Endothelial cell of umbilical vein (primary cell): ENCODE measurements at regions not wholly inside any gene's neighbourhood (a gene's known extent, or its start where the extent isn't known, plus 50 kb on each side); places are given as distances from the start of the nearest gene placed in this dataset.

Experiments used
- BruUV-seq: library from RNA; stranded (reverse); fragments of 400-500 nt; replicated peaks from 2 replicates; lab custom pipeline; 2021; lab: Mats Ljungman, UMichigan
- CTCF ChIA-PET: fragments of 300-600, 350-600 bp; sonication (Branson Sonifier 250); formaldehyde crosslinking; loops from one replicate; lab custom pipeline; 2021; ENCODE audit warnings: antibody characterized with exemption, inconsistent platforms; lab: Charles Lee
- POLR2A ChIA-PET: fragments of 300-600, 350-600 bp; sonication (Branson Sonifier 250); formaldehyde crosslinking; loops from one replicate; lab custom pipeline; 2021; ENCODE audit warnings: antibody characterized with exemption, inconsistent platforms; lab: Charles Lee
- DNase-seq: peaks from one replicate; pipeline ENCODE4 v3.0.0-alpha.2; 2011; ENCODE audit warnings: low read depth, low spot score
- FAIRE-seq: peaks from 2 replicates; lab custom pipeline; 2011; peaks lifted over from hg19 to GRCh38; lab: Jason Lieb, UNC
- H2AFZ ChIP-seq: 2 replicates; pipeline ENCODE4 v1.6.0; 2012; ENCODE audit warnings: low read depth, low read length, control low read depth, inconsistent platforms
- H3K27ac ChIP-seq: 2 replicates; pipeline ENCODE4 v1.5.1; 2011; ENCODE audit warnings: low read depth, mild to moderate bottlenecking, control low read depth, low read length, moderate library complexity; ENCODE audit not compliant: insufficient read depth
- H3K27me3 ChIP-seq, 2 experiments: 2 replicates each; pipeline versions ENCODE4 v1.6.0 to v1.6.1; 2011; ENCODE audit warnings: low read length in 2 of 2, mixed read lengths in 1 of 2; ENCODE audit not compliant: control insufficient read depth in 2 of 2, insufficient read depth in 2 of 2
- H3K36me3 ChIP-seq, 2 experiments: 2 replicates in 1 of 2; 3 replicates in 1 of 2; pipeline ENCODE4 v1.5.1; 2011; ENCODE audit warnings: low read length in 2 of 2, mild to moderate bottlenecking in 1 of 2, moderate library complexity in 1 of 2; ENCODE audit not compliant: control insufficient read depth in 2 of 2, insufficient read depth in 2 of 2; ENCODE audit errors: extremely low read depth in 1 of 2
- H3K4me1 ChIP-seq: 3 replicates; pipeline ENCODE4 v1.5.1; 2011; ENCODE audit warnings: mild to moderate bottlenecking, low read length; ENCODE audit not compliant: control insufficient read depth, insufficient read depth; ENCODE audit errors: extremely low read depth
- H3K4me2 ChIP-seq: 2 replicates; pipeline ENCODE4 v1.6.1; 2011; ENCODE audit warnings: low read length, control low read depth, mixed read lengths; ENCODE audit not compliant: insufficient read depth
- H3K4me3 ChIP-seq, 3 experiments: fragments of 200-600 bp in 1 of 3; sonication (generic), shearing (Covaris generic) in 1 of 3; replicated peaks in 1 of 3; 2 replicates each; pipeline ENCODE4 v1.5.1; 2011 to 2016; ENCODE audit warnings: control low read depth in 3 of 3, low read length in 3 of 3, mild to moderate bottlenecking in 2 of 3, inconsistent platforms in 1 of 3, low read depth in 1 of 3, moderate library complexity in 1 of 3; ENCODE audit not compliant: insufficient read depth in 1 of 3
- H3K79me2 ChIP-seq: 2 replicates; pipeline ENCODE4 v1.6.0; 2012; ENCODE audit warnings: low read length, inconsistent platforms; ENCODE audit not compliant: control insufficient read depth, insufficient read depth
- H3K9ac ChIP-seq: replicated peaks from 2 replicates; pipeline ENCODE3; 2011; ENCODE audit warnings: low read length, control low read depth; ENCODE audit not compliant: insufficient read depth; ENCODE audit errors: extremely low read depth
- H3K9me1 ChIP-seq: replicated peaks from 3 replicates; pipeline ENCODE4 v1.6.0; 2011; ENCODE audit warnings: mild to moderate bottlenecking, low read length; ENCODE audit not compliant: control insufficient read depth, insufficient read depth; ENCODE audit errors: extremely low read depth
- H3K9me3 ChIP-seq: replicated peaks from 2 replicates; pipeline ENCODE4 v1.5.1; 2012; ENCODE audit warnings: low read length, inconsistent platforms; ENCODE audit not compliant: control insufficient read depth, insufficient read depth
- H4K20me1 ChIP-seq: replicated peaks from 2 replicates; pipeline ENCODE3; 2011; ENCODE audit warnings: mild to moderate bottlenecking, low read length; ENCODE audit not compliant: control insufficient read depth, insufficient read depth; ENCODE audit errors: extremely low read depth
- EZH2 ChIP-seq: IDR thresholded peaks from 2 replicates; pipeline ENCODE4 v1.6.1; 2012; ENCODE audit warnings: borderline replicate concordance, low read depth, mild to moderate bottlenecking, moderate library complexity, low read length, inconsistent platforms; ENCODE audit not compliant: severe bottlenecking
- FOS ChIP-seq: IDR thresholded peaks from 2 replicates; pipeline ENCODE4 v1.6.1; 2011; ENCODE audit warnings: mild to moderate bottlenecking, low read length, moderate library complexity, borderline replicate concordance; ENCODE audit not compliant: insufficient read depth
- GATA2 ChIP-seq: IDR thresholded peaks from 2 replicates; pipeline ENCODE4 v1.7.0; 2011; ENCODE audit warnings: low read depth, mild to moderate bottlenecking, moderate library complexity, mixed read lengths, low read length; ENCODE audit not compliant: insufficient read length, insufficient read depth
- JUN ChIP-seq: IDR thresholded peaks from 2 replicates; pipeline ENCODE4 v1.6.1; 2011; ENCODE audit warnings: borderline replicate concordance, low read depth; ENCODE audit not compliant: insufficient read length, insufficient read depth
- MAX ChIP-seq: IDR thresholded peaks from 2 replicates; pipeline ENCODE4 v1.6.1; 2011; ENCODE audit not compliant: insufficient read depth, insufficient read length
- MYC ChIP-seq: IDR thresholded peaks from one replicate; pipeline ENCODE4 v1.6.1; 2011; ENCODE audit warnings: mild to moderate bottlenecking, low read depth, low read length
- POLR2A ChIP-seq: IDR thresholded peaks from 2 replicates; pipeline ENCODE4 v1.6.1; 2012; ENCODE audit warnings: low read depth, mild to moderate bottlenecking, control low read depth, low read length
- POLR2AphosphoS5 ChIP-seq: IDR thresholded peaks from 2 replicates; pipeline ENCODE4 v1.6.1; 2012; ENCODE audit warnings: low read depth, mild to moderate bottlenecking, control low read depth, low read length, moderate library complexity; ENCODE audit not compliant: insufficient read depth
- dilution Hi-C: fragments of 300-500 bp; cut with MboI; formaldehyde crosslinking; loops from one replicate; pipeline ENCODE4 v1.15.0; 2019; ENCODE audit warnings: low sequenced_read_pairs; ENCODE audit not compliant: extremely low pct_ligation_motif_present
- intact Hi-C: fragments of 100-400 bp; cut with micrococcal nuclease; formaldehyde crosslinking; loops from one replicate; pipeline ENCODE4 v1.10.0; 2022

- DNase-seq: no peak
- POLR2A ChIA-PET: no interaction called here
- Histone ChIP-seq H3K4me1 (no peaks in the 10 kb centered on the region), H3K36me3 (no peaks in the 10 kb centered on the region), H4K20me1 (no peaks in the 10 kb centered on the region), H3K79me2 (no peaks in the 10 kb centered on the region), H2AFZ (no peak overlapping the region), H3K27ac (no peak overlapping the region), H3K27me3 (no peaks in the 10 kb centered on the region), H3K4me2 (no peak overlapping the region), H3K9ac (no peak overlapping the region), H3K4me3 (no peak overlapping the region), H3K9me1 (no peaks in the 10 kb centered on the region), H3K9me3 (no peaks in the 10 kb centered on the region)
- FAIRE-seq: no peak
- no TSS peak for BruUV-seq
- intact Hi-C loops (no loop called here), dilution Hi-C loops (no loop called here)
- CTCF ChIA-PET: no interaction called here
- TF ChIP-seq JUN: no peak
- no peak for TF ChIP-seq MYC
- no peak for TF ChIP-seq MAX
- no peak for TF ChIP-seq FOS
- no peak for TF ChIP-seq POLR2AphosphoS5
These were observed 327.1 kb upstream of the CDH19 start for GRCh38 chr18:66931010-66931409.

- H3K9me3 ChIP-seq: no peaks in the 10 kb centered on the region
- H2AFZ ChIP-seq: no peak overlapping the region
- intact Hi-C loops: no loop called here
- no peaks in the 10 kb centered on the region for H3K27me3 ChIP-seq
- no peak overlapping the region for H3K27ac ChIP-seq
- dilution Hi-C loops: no loop called here
- no peaks in the 10 kb centered on the region for H3K79me2 ChIP-seq
- H3K9me1 ChIP-seq: no peaks in the 10 kb centered on the region
- no peak for DNase-seq
- no peak overlapping the region for H3K4me3 ChIP-seq
- H3K4me2 ChIP-seq: no peak overlapping the region
- H3K36me3 ChIP-seq: no peaks in the 10 kb centered on the region
- ChIA-PET POLR2A (no interaction called here), CTCF (no interaction called here)
- TF ChIP-seq EZH2: no peak
- no peak for TF ChIP-seq GATA2
- TF ChIP-seq POLR2A: no peak
- no peak for TF ChIP-seq JUN
- no peak for TF ChIP-seq FOS
- no peak for TF ChIP-seq POLR2AphosphoS5
- no peak overlapping the region for H3K9ac ChIP-seq
- H4K20me1 ChIP-seq: no peaks in the 10 kb centered on the region
- no peaks in the 10 kb centered on the region for H3K4me1 ChIP-seq
- BruUV-seq: no TSS peak
- FAIRE-seq: no peak
These were observed 312.9 kb upstream of the CDH19 start for GRCh38 chr18:66916834-66917233.
